Pancreas (tissue), 10 donors: ENCODE measurements at regions not wholly inside any gene's neighbourhood (a gene's known extent, or its start where the extent isn't known, plus 50 kb on each side); places are given as distances from the start of the nearest gene placed in this dataset.

Source experiments
- ATAC-seq, 4 donors: fragments of 200-7000 bp; cut with Tn5 transposase; one replicate each; pipeline versions ENCODE4 v1.8.0 to v1.9.1; 2020; ENCODE audit warnings: mild to moderate bottlenecking in 4 of 4, moderate library complexity in 4 of 4
- DNase-seq, 6 donors: peaks; one replicate each; pipeline ENCODE4 v3.0.0-alpha.2; 2020
- FAIRE-seq: peaks from 2 replicates; lab custom pipeline; 2012; peaks lifted over from hg19 to GRCh38; lab: Jason Lieb, UNC
- H3K27ac ChIP-seq, 4 donors: fragments of 200-600 bp; sonication (generic); 1 replicate in 3 of 4; 2 replicates in 1 of 4; pipeline versions ENCODE4 v1.5.0 to v1.8.0; 2020
- H3K27me3 ChIP-seq, 4 donors: fragments of 200-600 bp; one replicate each; pipeline ENCODE4 v1.8.0; 2021
- H3K36me3 ChIP-seq, 3 donors: fragments of 200-600 bp; sonication (generic) in 1 of 3; one replicate each; pipeline versions ENCODE4 v1.5.0 to v1.8.0; 2020 to 2021
- H3K4me1 ChIP-seq, 3 donors: fragments of 200-600 bp; one replicate each; pipeline ENCODE4 v1.8.0; 2021
- H3K4me3 ChIP-seq, 4 donors: fragments of 200-600 bp; sonication (generic) in 2 of 4; one replicate each; pipeline versions ENCODE4 v1.5.0 to v1.8.0; 2020 to 2021
- H3K9me3 ChIP-seq, 4 donors: fragments of 200-600 bp; one replicate each; pipeline ENCODE4 v1.8.0; 2021
- WGBS, 2 donors: extraction: QIAGEN DNeasy Blood & Tissue Kit; methylation state at CpG; one replicate each; pipeline ENCODE4 v1.1.7; 2013; 5-methylcytosine and 5-hydroxymethylcytosine counted together
- intact Hi-C, 3 donors: fragments of 100-400 bp; cut with DNase I; formaldehyde crosslinking; loops; one replicate each; pipeline versions ENCODE4 v1.11.1 to v1.14.2; 2022
- TF ChIP-seq, protein P1 (sequence below), 4 donors: fragments of 200-600 bp; sonication (generic) in 3 of 4; IDR thresholded peaks; one replicate each; pipeline versions ENCODE4 v1.5.0 to v1.8.0; 2021; ENCODE audit warnings: antibody characterized with exemption in 4 of 4
- donor health status: healthy with polysubstance abuse.
- donor health status: DM: no; HTN: no; CAD: no; lungs with moderate emphysema.
- donor health status: DM: no; HTN: no; CAD: no.
- donor health status: control.
- donor health status: control.
- donor health status: Bipolar disorder and iron deficiency.
- donor health status: DM: yes; HTN: yes; CAD: no.
- donor health status: DM: no; HTN: no; CAD: no.
- donor health status: DM: no; HTN: no; CAD: no.
- donor health status: DM: yes; HTN: yes; CAD: no.

DNA sequence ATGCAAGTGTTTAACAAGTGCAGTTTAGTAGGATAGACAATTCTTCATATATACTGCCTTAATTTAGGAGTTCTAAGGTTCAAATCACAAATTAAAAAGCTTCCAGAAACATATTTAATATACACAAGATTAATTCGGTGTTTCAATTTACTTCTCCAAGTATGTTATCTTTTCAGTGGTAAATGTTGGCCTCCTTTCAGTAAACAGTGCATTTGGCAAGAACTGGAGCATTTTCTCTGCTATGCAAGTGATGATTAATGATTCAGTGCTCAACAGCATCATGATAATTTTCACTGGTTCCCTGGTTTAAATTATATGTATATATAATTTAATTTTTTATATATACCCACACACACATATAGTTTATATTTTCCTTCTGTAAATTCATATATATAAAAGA, 541.7 kb downstream of the EFNA5 start:
- Histone ChIP-seq H3K27ac (no peak overlapping the region), H3K4me1 (peaks cover 6 to 19% (median 18%) of the 10 kb centered on the region in 3 donors), H3K4me3 (no peak overlapping the region), H3K27me3 (no peaks in the 10 kb centered on the region), H3K9me3 (no peaks in the 10 kb centered on the region), H3K36me3 (no peaks in the 10 kb centered on the region)
- FAIRE-seq: no peak
- TF ChIP-seq, protein P1, sequence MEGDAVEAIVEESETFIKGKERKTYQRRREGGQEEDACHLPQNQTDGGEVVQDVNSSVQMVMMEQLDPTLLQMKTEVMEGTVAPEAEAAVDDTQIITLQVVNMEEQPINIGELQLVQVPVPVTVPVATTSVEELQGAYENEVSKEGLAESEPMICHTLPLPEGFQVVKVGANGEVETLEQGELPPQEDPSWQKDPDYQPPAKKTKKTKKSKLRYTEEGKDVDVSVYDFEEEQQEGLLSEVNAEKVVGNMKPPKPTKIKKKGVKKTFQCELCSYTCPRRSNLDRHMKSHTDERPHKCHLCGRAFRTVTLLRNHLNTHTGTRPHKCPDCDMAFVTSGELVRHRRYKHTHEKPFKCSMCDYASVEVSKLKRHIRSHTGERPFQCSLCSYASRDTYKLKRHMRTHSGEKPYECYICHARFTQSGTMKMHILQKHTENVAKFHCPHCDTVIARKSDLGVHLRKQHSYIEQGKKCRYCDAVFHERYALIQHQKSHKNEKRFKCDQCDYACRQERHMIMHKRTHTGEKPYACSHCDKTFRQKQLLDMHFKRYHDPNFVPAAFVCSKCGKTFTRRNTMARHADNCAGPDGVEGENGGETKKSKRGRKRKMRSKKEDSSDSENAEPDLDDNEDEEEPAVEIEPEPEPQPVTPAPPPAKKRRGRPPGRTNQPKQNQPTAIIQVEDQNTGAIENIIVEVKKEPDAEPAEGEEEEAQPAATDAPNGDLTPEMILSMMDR (IDR thresholded peaks at IDR 0.05): no peak
- intact Hi-C loops: no loop called here
- 5 to 10% methylated on average over 1 of the region's 1 CpG for WGBS, 2 donors
- peak in 3 of 4 donors; percentile 44 to 68 (median 49) for ATAC-seq
- no peak for DNase-seq

GRCh38 chr5:107127878-107128277, 542.9 kb downstream of the EFNA5 start:
- DNase-seq (no peak), ATAC-seq (no peak), FAIRE-seq (no peak)
- intact Hi-C loops: no loop called here
- no peaks in the 10 kb centered on the region for H3K27me3 ChIP-seq
- TF ChIP-seq, protein P1 (IDR thresholded peaks at IDR 0.05): no peak
- 26 to 29% methylated on average over 1 of the region's 1 CpG for WGBS, 2 donors
- H3K9me3 ChIP-seq: no peaks in the 10 kb centered on the region
- peaks cover 6 to 19% (median 18%) of the 10 kb centered on the region in 3 donors for H3K4me1 ChIP-seq
- H3K4me3 ChIP-seq: no peak overlapping the region
- no peaks in the 10 kb centered on the region for H3K36me3 ChIP-seq
- no peak overlapping the region for H3K27ac ChIP-seq

DNA sequence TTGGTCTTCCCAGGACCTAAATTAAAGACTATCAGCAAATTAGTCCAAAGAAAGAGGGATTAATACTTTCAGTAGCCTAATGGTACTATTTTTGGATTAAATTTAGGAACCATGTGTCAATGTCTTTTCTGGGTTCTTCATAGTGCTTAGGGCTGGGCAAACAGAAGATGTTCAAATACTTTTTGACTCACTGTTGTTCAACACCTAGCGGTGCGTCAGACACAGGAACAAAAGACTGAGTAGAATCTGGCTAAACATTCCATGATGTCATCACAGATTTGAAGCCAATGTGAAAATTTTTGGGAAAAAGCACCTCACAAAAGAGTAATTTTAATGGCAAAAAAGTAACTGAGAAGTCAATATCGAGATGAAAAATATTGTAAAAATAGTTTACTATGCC, 544.4 kb downstream of the EFNA5 start:
- Histone ChIP-seq H3K9me3 (no peaks in the 10 kb centered on the region), H3K36me3 (no peaks in the 10 kb centered on the region), H3K27ac (no peak overlapping the region), H3K4me1 (peaks cover 6 to 19% (median 18%) of the 10 kb centered on the region in 3 donors), H3K27me3 (no peaks in the 10 kb centered on the region), H3K4me3 (no peak overlapping the region)
- intact Hi-C loops: no loop called here
- no peak for ATAC-seq
- FAIRE-seq: no peak
- WGBS, 2 donors: 95 to 96% methylated on average over 3 of the region's 3 CpGs
- TF ChIP-seq, protein P1 (IDR thresholded peaks at IDR 0.05): no peak
- DNase-seq: no peak

GRCh38 chr5:107124376-107124775, 546.4 kb downstream of the EFNA5 start:
- FAIRE-seq (no peak), ATAC-seq (no peak), DNase-seq (no peak)
- TF ChIP-seq, protein P1 (IDR thresholded peaks at IDR 0.05): no peak
- H3K36me3 ChIP-seq: no peaks in the 10 kb centered on the region
- H3K27ac ChIP-seq: no peak overlapping the region
- WGBS, 2 donors: 56 to 75% methylated on average over 1 of the region's 1 CpG
- no peaks in the 10 kb centered on the region for H3K9me3 ChIP-seq
- intact Hi-C loops: no loop called here
- no peaks in the 10 kb centered on the region for H3K27me3 ChIP-seq
- H3K4me1 ChIP-seq: peaks cover 6 to 19% (median 14%) of the 10 kb centered on the region in 3 donors
- no peak overlapping the region for H3K4me3 ChIP-seq

DNA sequence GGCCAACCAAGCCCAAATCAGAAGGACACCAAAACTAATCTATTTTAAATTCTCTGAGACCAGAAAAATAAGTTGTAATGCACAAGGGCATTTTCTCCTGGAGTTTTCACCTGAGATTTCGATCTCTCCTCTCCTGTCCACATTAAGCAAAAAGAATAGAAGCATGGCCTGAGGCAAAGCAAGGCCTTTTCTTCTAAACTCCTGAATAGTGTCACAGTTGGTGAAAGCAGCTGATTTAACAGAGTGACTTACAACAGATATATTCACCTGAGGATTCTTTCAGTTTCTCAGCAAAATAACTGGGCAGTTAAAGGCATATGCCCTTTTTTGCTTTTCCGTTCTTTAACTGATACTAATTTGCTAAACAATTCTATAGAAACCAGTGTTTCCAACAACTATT, 547.7 kb downstream of the EFNA5 start:
- intact Hi-C loops: no loop called here
- H3K27ac ChIP-seq: no peak overlapping the region
- ATAC-seq (no peak), DNase-seq (no peak), FAIRE-seq (no peak)
- 91 to 92% methylated on average over 2 of the region's 2 CpGs for WGBS, 2 donors
- TF ChIP-seq, protein P1 (IDR thresholded peaks at IDR 0.05): no peak
- H3K4me1 ChIP-seq: peaks cover under 1 to 8% (median 1%) of the 10 kb centered on the region in 3 donors
- no peak overlapping the region for H3K4me3 ChIP-seq
- no peaks in the 10 kb centered on the region for H3K27me3 ChIP-seq
- H3K9me3 ChIP-seq: no peaks in the 10 kb centered on the region
- H3K36me3 ChIP-seq: no peaks in the 10 kb centered on the region
